ENCODE measurements at regions not wholly inside any gene's neighbourhood (a gene's known extent, or its start where the extent isn't known, plus 50 kb on each side); places are given as distances from the start of the nearest gene placed in this dataset.

DNA sequence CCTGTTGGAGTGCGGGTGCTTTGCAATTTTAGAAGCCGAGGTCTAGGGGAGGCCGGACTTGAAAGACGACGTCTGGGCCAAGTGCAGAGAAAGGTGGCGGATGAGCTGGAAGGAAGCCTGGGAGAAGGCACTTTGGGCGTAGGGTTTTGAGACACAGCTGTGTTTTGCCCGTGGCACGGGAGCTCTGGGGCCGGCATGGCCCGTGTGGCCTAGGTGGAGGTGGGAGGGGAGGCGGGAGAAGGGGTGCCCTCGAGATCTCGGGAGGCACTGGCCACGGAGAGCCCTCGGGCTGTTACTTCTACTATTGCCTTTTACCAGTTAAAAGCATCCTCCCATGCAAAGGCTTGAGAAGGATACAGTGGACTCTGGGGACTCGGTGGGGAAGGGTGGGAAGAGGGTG, 161.9 kb downstream of the FOXL1 start:
- TF ChIP-seq, protein P1, sequence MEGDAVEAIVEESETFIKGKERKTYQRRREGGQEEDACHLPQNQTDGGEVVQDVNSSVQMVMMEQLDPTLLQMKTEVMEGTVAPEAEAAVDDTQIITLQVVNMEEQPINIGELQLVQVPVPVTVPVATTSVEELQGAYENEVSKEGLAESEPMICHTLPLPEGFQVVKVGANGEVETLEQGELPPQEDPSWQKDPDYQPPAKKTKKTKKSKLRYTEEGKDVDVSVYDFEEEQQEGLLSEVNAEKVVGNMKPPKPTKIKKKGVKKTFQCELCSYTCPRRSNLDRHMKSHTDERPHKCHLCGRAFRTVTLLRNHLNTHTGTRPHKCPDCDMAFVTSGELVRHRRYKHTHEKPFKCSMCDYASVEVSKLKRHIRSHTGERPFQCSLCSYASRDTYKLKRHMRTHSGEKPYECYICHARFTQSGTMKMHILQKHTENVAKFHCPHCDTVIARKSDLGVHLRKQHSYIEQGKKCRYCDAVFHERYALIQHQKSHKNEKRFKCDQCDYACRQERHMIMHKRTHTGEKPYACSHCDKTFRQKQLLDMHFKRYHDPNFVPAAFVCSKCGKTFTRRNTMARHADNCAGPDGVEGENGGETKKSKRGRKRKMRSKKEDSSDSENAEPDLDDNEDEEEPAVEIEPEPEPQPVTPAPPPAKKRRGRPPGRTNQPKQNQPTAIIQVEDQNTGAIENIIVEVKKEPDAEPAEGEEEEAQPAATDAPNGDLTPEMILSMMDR (IDR thresholded peaks at IDR 0.05; ENCODE audit: low read depth, low read length), result no peak
- no peak overlapping the region for H3K4me3 ChIP-seq (ENCODE audit: low read depth, low read length)

DNA sequence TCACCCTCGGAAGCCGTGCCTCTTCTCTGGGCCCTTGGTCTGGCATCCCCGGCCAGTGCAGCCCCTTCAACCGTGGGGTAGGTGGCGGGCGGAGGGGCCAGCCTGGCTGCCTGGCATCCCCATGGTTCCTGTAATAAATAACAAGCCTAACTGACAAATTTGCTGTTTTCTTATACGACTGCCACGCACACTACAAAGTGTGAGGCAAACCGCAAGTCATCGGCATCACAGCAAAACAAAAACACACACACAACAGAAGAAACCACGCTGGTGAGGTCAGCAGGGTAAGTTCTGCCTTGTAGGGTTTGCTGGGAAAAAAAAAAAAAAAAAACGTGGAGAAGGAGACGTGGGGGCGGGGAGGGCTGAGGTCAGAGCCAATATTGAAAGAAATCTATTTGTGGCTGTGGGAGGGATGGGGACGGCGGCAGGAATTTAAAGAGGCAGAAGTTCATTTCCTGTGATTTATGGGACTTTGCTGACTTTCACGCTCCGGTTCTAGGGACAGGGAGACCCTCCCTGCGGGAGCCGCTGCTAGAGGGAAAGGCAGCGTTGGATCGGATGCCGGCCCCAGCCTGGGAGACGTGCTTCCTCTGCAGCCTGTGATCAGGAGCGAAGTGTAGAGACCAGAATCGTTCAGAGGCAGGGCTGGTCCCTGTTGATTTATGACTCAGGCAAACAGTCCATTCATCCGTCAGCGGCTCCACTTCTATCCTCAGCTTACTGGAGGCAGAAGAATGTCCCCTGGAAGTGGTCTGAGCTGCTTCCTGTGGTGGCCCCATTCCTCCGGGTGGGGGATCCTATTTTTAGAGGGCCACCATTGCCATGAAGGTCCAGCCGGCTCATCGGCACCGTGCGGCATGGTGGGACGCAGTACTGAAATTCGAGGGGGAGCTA, 162.8 kb downstream of the FOXL1 start:
- TF ChIP-seq, protein P1 (IDR thresholded peaks at IDR 0.05; ENCODE audit: low read depth, low read length), result no peak
- H3K4me3 ChIP-seq (ENCODE audit: low read depth, low read length), result peak overlapping the region; percentile 57

DNA sequence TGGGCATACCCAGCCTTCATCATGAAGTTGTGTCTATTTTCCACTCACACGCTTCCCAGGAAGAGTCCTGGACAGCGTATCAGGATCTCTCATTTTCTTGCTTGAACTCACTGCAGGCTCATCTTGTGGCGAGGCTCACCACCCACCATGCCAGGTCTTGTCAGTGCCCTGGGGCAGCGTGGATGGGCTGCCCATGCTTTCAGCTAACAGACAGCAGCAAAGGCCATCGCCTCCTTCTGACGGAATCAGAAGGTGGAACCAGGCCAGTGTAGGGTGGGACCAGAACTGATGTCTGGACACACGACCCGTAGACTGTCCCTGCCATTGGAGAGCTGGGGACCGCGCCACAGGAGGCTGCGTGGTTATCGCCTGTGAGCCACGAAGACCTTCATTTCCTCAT, 169.4 kb downstream of the FOXL1 start:
- H3K4me3 ChIP-seq (ENCODE audit: low read depth, low read length), result no peak overlapping the region
- TF ChIP-seq, protein P1 (IDR thresholded peaks at IDR 0.05; ENCODE audit: low read depth, low read length), result no peak

DNA sequence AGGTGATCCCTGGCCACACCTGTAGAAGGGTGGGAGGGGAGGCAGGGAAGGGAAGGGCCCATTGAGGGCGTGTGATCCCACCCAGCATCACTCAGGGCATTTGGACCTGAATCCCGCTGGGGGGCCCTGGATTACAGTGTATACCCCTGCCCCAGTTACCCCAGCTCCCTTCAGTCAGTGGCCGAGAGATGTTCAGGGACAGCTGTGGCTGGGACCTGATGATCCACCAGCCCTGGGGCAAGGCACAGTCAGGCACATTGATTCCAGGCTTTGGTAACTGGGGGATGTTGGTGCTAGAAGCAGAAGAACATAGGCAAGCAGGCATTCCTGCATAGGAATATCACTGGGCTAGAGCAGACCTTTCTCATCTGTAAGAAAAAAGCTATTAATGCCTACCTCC, 170.3 kb downstream of the FOXL1 start:
- TF ChIP-seq, protein P1 (IDR thresholded peaks at IDR 0.05; ENCODE audit: low read depth, low read length), result no peak
- no peak overlapping the region for H3K4me3 ChIP-seq (ENCODE audit: low read depth, low read length)

DNA sequence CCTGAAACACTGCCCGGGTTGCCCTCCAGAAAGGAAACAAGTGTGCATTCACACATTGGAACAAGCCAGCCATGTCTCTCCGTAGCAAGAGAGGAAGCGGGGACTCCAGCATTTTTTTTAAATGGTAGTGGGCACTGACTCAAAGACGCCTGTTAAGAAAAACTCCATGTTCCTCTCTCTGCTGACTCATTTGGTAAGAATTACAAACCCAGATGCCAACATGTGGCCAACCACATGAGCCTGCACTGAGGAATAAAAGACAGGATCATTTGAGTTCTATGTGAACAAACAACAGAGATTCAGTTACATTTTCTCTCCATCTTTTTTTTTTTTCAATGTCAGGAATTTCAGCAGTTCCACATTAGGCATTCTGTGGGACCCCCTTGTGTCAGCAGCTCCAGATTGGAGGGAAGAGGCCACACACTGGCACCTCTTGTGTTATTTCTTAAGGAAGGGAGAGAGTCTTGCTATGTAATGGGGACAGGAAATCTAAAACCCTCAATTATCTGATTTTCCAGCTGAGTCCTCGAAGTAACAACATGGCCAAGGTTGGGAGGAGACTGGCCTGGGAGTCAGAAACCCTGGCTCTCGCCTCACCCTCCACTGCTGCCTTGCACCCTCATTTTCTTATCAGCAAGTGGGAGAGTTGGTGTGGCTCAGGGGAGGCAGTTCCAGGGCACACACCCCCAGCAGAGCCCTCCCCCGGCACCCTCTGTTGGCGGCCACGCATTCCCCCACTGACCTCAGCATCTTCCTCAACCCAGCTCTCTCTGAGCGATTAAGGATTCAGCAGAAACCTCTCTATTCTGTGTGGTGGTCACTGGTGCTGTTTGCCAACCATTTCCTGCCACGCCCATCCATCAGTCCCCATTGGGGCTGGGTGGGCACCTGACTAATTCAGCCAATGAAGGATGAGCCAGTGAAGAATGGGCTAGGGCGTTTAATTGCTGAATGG, 173.0 kb downstream of the FOXL1 start:
- TF ChIP-seq, protein P1 (IDR thresholded peaks at IDR 0.05; ENCODE audit: low read depth, low read length), result no peak

DNA sequence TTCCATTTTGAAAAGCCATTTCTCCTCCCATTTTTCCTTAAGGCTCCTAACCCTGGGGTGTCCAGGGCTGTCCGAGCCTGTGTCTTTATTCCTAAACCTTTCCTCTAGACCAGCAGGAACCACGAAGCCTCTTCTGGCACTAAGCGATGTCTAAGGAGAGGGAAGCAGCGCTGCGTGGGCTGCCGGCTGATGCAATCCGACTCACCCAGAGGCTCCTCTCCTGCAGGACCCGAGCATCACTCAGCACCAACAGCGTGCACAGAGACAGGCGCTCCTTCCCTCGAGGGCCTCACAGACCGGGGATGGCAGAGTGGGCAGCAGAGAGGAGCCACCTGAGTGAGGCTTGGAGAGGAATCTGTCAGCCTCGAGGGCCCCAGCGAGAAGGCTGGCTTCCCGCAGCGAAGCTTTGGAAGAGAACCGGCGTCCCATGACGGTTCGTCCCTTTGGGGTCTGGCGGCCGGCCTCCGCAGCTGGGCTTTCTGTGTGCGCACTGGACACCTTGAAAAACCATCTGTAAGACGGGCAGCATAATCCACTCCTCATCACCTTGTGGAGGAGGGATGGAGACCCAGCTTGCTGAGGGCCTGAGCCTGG, 174.3 kb downstream of the FOXL1 start:
- TF ChIP-seq, protein P1 (IDR thresholded peaks at IDR 0.05; ENCODE audit: low read depth, low read length), result no peak
- no peak overlapping the region for H3K4me3 ChIP-seq (ENCODE audit: low read depth, low read length)

More for the DNA sequence above, 173.0 kb downstream of the FOXL1 start:
- no peak overlapping the region for H3K4me3 ChIP-seq (ENCODE audit: low read depth, low read length)
